Adrenal gland (tissue), 5 donors: ENCODE measurements at regions not wholly inside any gene's neighbourhood (a gene's known extent, or its start where the extent isn't known, plus 50 kb on each side); places are given as distances from the start of the nearest gene placed in this dataset.
"Not testable (repeated sequence)": the region's sequence is repeated elsewhere in the genome, so short reads cannot be mapped to it uniquely, and the experiment has no call there.

Source experiments
- CTCF ChIP-seq, 6 experiments: fragments of 450-650 bp in 4 of 6; fragments of 200-600 bp in 2 of 6; sonication (generic) in 1 of 6; IDR thresholded peaks; 1 replicate in 5 of 6; 2 replicates in 1 of 6; pipeline versions ENCODE4 v1.5.1 to v1.8.0; 2016 to 2021; ENCODE audit warnings: antibody characterized with exemption in 6 of 6, mild to moderate bottlenecking in 2 of 6, moderate library complexity in 1 of 6
- POLR2A ChIP-seq, 2 donors: fragments of 450-650 bp; IDR thresholded peaks; one replicate each; pipeline ENCODE4 v1.6.1; 2017; ENCODE audit warnings: antibody characterized with exemption in 2 of 2, mild to moderate bottlenecking in 2 of 2, moderate library complexity in 1 of 2
- donor health status: DM: no; HTN: no; CAD: no.

GRCh38 chr19:20358841-20359465 is 191.9 kb downstream of the ZNF486 start:
- TF ChIP-seq CTCF, POLR2A (IDR thresholded peaks at IDR 0.05): not testable (repeated sequence)
